K562 (cell line): ENCODE measurements at regions not wholly inside any gene's neighbourhood (a gene's known extent, or its start where the extent isn't known, plus 50 kb on each side); places are given as distances from the start of the nearest gene placed in this dataset.

Experiments
- AFF4 ChIP-seq: sonication (generic); formaldehyde crosslinking; IDR thresholded peaks from 2 replicates; pipeline ENCODE4 v1.8.0; 2023; ENCODE audit warnings: mild to moderate bottlenecking, missing genetic modification reagents
- CSDE1 ChIP-seq, 2 experiments: fragments of 450-650 bp; IDR thresholded peaks; 2 replicates each; pipeline ENCODE4 v1.6.1; 2016; ENCODE audit warnings: mild to moderate bottlenecking in 1 of 2
- CTCF ChIP-seq, 3 experiments: IDR thresholded peaks in 2 of 3; conservative IDR thresholded peaks in 1 of 3; 2 replicates each; pipeline ENCODE4 v1.5.1; 2011 to 2012; ENCODE audit warnings: low read length in 3 of 3, mild to moderate bottlenecking in 3 of 3, control low read depth in 2 of 3, improper control_type of control experiment in 1 of 3, inconsistent platforms in 1 of 3, low read depth in 1 of 3, mixed read lengths in 1 of 3, moderate library complexity in 1 of 3; ENCODE audit not compliant: insufficient read depth in 2 of 3
- HES1 ChIP-seq: fragments of 450-650 bp; IDR thresholded peaks from 2 replicates; pipeline ENCODE4 v1.6.1; 2016; ENCODE audit warnings: low read depth, mild to moderate bottlenecking, moderate library complexity
- NR2C2 ChIP-seq, 2 experiments: fragments of 200-800 bp in 1 of 2; sonication (Bioruptor generic) in 1 of 2; sonication (generic) in 1 of 2; formaldehyde crosslinking in 1 of 2; IDR thresholded peaks; 2 replicates each; pipeline versions ENCODE4 v1.6.1 to v1.8.0; 2016 to 2022; ENCODE audit warnings: mild to moderate bottlenecking in 1 of 2, missing compliant biosample characterization in 1 of 2, missing genetic modification characterization in 1 of 2, missing genetic modification reagents in 1 of 2
- POLR3A ChIP-seq: IDR thresholded peaks from 2 replicates; pipeline ENCODE4 v1.6.1; 2011; ENCODE audit warnings: borderline replicate concordance, mild to moderate bottlenecking, moderate library complexity; ENCODE audit not compliant: insufficient read length, insufficient read depth; ENCODE audit errors: extremely low read depth
- RAD21 ChIP-seq, 2 experiments: fragments of 250-450 bp in 1 of 2; fragments of 450-650 bp in 1 of 2; sonication (Bioruptor Pico) in 1 of 2; formaldehyde crosslinking in 1 of 2; IDR thresholded peaks in 1 of 2; conservative IDR thresholded peaks in 1 of 2; 2 replicates each; pipeline versions ENCODE4 v1.4.0 to v1.8.0; 2020 to 2022; ENCODE audit warnings: mild to moderate bottlenecking in 2 of 2, moderate library complexity in 1 of 2
- SP2 ChIP-seq: IDR thresholded peaks from 2 replicates; pipeline ENCODE4 v1.6.1; 2011; ENCODE audit warnings: mild to moderate bottlenecking, low read depth, low read length, moderate library complexity; ENCODE audit not compliant: poor library complexity, severe bottlenecking; ENCODE audit errors: extremely low read depth
- TBP ChIP-seq: optimal IDR thresholded peaks from 2 replicates; pipeline ENCODE3; 2011; ENCODE audit warnings: low read depth, low read length, improper control_type of control experiment
- TEAD4 ChIP-seq, 2 experiments: sonication (generic) in 1 of 2; formaldehyde crosslinking in 1 of 2; IDR thresholded peaks; 2 replicates each; pipeline versions ENCODE4 v1.6.1 to v1.8.0; 2012 to 2022; ENCODE audit warnings: borderline replicate concordance in 1 of 2, inconsistent platforms in 1 of 2, low read length in 1 of 2, mild to moderate bottlenecking in 1 of 2, missing genetic modification reagents in 1 of 2
- ZNF740 ChIP-seq, 3 experiments: fragments of 200-800 bp in 1 of 3; sonication (Bioruptor generic) in 1 of 3; sonication (generic) in 1 of 3; formaldehyde crosslinking in 1 of 3; IDR thresholded peaks; 2 replicates each; pipeline versions ENCODE4 v1.6.1 to v1.8.0; 2016 to 2022; ENCODE audit warnings: mild to moderate bottlenecking in 2 of 3, missing compliant biosample characterization in 2 of 3, missing genetic modification characterization in 2 of 3, missing genetic modification reagents in 1 of 3
- ZZZ3 ChIP-seq: fragments of 450-650 bp; IDR thresholded peaks from 2 replicates; pipeline ENCODE4 v1.6.1; 2016; ENCODE audit warnings: antibody characterized with exemption, mild to moderate bottlenecking, moderate library complexity

- no peak for TF ChIP-seq RAD21 (CRISPR knock-in tag; conservative IDR thresholded peaks at IDR 0.05 in 1 of 2, IDR thresholded peaks at IDR 0.05 in 1 of 2)
- TF ChIP-seq CTCF (IDR thresholded peaks at IDR 0.05 in 2 of 3, conservative IDR thresholded peaks at IDR 0.05 in 1 of 3; ENCODE audit: insufficient read depth in 2 of 3, low read depth in 1 of 3, low read length in 3 of 3) = no peak
- no peak for TF ChIP-seq NR2C2 (CRISPR knock-in tag; IDR thresholded peaks at IDR 0.05)
- no peak for TF ChIP-seq NR2C2 (tag; IDR thresholded peaks at IDR 0.05)
- TF ChIP-seq AFF4 (CRISPR knock-in tag) = no peak
- TF ChIP-seq TBP = no peak
- TF ChIP-seq ZZZ3 = no peak
- no peak for TF ChIP-seq POLR3A
- TF ChIP-seq TEAD4 (IDR thresholded peaks at IDR 0.05; ENCODE audit: low read length) = no peak
- no peak for TF ChIP-seq TEAD4 (CRISPR knock-in tag; IDR thresholded peaks at IDR 0.05; ENCODE audit: borderline replicate concordance)
- no peak for TF ChIP-seq SP2
- TF ChIP-seq CSDE1 (IDR thresholded peaks at IDR 0.05) = no peak
- TF ChIP-seq ZNF740 (CRISPR knock-in tag; IDR thresholded peaks at IDR 0.05) = no peak
- TF ChIP-seq ZNF740 (tag; IDR thresholded peaks at IDR 0.05) = no peak
- TF ChIP-seq HES1 = no peak
These were observed 448.4 kb downstream of the EPM2A start for GRCh38 chr6:145286916-145287315.
